Hematopoietic multipotent progenitor cell treated with erythropoietin and hydrocortisone succinate and interleukin-3 and kit ligand, for 8 days (in vitro differentiated cells): ENCODE measurements at regions not wholly inside any gene's neighbourhood (a gene's known extent, or its start where the extent isn't known, plus 50 kb on each side); places are given as distances from the start of the nearest gene placed in this dataset.

Experiments
- DNase-seq: peaks from one replicate; pipeline ENCODE4 v3.0.0-alpha.2; 2015

- DNase-seq, result no peak
Observed at GRCh38 chr13:110097013-110097412, 209.9 kb downstream of the COL4A1 start.

DNA sequence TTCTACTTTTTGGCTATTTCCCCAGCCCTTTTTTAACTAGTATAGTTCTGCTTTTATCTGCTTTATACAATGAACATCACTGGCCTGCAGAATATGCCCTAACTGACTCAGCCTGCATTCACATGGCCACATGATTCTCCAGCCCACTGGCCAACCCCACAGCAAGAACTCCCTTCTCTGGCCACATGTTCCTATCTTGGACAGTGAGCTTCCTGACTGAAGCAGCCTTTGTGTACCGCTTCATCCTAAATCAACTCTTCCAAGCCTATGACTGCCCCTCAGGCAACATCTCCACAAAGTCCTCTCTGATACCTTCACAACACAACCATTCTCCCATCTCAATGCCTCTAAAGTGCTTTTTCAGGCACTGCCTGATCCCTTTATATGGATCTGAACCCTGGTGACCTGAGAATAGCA lies 214.1 kb downstream of the COL4A1 start:
- no peak for DNase-seq

GRCh38 chr13:110089815-110090214 lies 217.1 kb downstream of the COL4A1 start:
- no peak for DNase-seq

- no peak for DNase-seq
Observed at GRCh38 chr13:110089100-110089499, 217.9 kb downstream of the COL4A1 start.

DNA sequence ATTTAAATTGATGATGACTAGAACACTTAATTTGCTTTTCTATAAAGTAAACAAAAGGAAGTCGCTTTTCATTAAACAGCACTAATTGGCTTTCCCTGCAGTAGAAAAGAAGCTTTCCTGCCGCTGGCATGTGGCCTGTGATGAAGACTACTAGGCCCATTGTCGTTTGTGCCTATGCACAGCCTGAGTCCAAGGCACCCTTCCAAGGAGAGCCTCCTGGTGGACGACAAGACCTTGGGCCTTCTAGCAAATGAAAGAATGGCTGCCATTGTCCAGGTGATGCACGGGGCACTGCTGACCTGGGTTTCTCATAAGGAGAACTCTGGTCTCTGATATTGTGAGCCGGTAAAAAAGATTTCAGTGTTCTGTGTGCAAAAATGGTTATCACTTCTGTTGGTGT lies 233.0 kb downstream of the COL4A1 start:
- DNase-seq, result no peak

DNA sequence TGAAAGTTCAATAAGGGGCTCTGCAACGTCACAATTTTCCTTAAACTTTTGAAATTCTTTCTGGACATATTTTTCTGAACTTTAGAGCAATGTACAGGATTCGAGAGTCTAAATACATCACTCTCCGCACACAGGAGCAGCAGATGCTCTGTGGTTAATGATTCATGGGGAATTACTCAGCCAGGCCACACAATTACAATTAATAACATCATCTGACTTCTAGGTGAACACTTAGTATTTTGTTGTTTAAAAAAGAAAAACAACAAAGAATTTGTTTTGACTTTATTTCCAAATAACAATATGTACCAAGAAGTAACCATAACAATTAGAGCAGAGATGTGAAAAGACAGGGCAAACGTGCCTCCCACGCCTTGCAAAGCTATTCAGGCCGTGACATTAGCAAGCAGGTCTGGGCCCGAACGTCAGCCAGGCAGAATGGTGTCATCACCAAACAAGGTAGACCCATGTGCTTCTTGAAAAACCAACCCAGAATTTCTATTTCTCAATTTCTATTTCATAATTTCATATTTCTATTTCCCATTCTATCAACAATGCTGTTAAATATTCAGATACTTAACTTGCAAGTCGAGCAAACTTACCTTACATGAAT lies 236.3 kb downstream of the COL4A1 start:
- DNase-seq, result no peak

GRCh38 chr13:110070046-110070445 lies 236.9 kb downstream of the COL4A1 start:
- no peak for DNase-seq

- DNase-seq, result no peak
Observed at GRCh38 chr13:110068176-110068473, 238.8 kb downstream of the COL4A1 start.

DNA sequence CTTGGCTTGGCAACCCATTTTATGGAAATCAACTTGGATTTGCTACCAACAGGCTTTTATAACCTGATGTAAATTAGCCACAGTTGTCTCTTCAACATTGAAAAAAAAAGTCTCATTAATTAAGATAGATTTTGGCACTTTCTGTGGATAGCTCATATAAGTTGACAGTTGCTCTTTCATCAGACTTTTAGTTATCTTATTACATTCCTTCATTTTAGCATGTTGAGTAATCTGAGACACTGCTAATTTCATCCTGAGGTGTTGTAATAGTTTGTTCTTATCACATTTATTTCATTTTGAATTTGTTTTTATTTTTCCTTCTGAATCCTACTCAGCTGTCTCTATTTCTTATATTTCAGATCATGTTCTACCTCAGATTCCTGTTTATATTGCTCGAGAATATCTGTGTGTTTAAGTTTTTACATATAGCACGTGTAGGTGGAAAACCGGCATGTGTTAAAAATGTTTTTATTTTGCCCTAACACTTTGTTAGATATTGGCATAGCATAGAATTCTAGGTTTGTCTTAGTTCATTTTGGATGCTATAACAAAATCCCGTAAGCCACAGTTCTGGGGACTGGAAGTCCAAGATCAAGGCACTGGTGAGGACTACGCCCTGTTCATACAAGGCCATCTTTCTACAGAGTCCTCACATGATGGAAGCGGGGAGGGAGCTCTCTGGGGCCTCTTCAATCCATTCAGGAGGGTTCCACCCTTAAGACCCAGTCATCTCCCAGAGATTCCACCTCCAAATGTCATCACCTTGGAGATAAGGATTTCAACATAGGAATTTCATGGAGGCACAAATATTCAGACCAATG lies 239.4 kb downstream of the COL4A1 start:
- DNase-seq, result no peak

- no peak for DNase-seq
Observed at GRCh38 chr13:110065780-110066179, 241.2 kb downstream of the COL4A1 start.

DNA sequence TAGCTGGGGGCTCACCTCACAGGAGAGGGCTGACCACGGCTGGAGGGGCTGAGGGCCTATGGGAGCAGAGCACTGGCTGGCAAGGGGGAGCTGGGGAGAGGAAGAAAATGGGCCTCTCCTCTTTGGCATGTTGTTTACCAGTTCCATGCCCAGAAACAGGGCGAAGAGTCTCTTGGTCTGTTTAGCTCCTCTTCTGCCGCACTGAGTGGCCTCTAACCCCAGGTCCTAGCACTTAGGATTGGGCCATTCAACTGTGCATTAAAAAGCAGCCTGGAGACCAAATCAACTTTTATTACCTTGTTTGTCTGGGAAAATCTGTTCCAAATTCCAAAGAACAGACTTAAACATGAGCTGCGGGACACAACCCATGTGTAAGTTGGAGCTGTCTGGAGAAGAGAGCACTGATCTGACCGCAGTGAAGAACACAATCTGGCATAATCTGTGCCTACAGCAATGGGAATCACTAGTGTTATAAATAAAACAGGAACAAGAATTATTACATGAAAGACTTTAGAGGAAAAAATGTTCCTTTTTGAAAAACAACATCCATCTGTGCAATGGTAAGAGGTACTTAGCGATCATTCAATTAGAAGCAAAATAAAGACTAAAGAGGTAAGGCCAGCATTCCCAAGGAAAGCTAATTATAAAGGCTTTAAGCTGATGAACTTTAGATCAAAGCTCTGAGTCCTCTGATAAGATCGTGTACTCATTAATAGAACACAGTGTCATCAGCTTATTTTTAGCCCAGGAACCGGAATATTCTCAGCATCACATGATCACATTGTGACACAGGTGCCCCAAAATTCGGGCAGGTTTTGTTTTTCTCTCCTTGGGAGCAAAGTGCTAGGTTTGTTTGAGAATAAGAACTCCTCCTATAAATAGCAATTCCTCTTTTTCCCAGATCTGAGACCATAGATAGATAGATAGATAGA lies 243.2 kb downstream of the COL4A1 start:
- DNase-seq, result no peak

DNA sequence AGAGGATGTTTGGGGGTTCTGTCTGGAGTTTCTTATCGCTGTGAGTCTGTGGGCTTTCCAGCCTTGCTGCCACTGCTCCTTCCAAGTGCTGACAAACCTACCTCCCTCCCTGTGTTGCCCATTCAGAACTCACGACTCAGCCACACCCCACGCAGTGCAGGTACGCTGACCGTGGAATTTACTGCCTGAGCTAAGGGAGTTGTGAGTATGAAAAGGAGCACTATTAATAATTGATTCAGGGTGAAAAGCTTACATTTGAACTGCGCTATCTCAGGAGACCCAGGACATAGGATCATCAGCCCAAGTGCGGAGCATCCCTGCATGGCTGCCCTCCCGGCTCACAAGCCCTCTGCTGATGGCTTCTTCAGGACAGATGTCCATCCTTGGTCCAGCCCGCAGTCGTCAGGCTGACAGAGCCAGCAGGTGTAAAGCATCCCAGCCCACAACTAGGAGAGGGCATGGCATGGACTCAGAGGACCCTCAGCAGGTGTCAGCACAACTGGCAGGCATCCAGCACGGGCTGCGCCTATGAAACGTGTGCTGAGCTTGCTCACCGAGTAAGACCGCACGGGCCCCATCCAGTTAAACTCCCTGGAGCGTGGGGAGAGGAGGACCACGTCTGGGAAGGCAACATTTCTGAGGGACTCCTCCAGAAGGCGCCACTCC lies 244.0 kb downstream of the COL4A1 start:
- no peak for DNase-seq

- DNase-seq, result no peak
Observed at GRCh38 chr13:110062077-110062776, 244.7 kb downstream of the COL4A1 start.

DNA sequence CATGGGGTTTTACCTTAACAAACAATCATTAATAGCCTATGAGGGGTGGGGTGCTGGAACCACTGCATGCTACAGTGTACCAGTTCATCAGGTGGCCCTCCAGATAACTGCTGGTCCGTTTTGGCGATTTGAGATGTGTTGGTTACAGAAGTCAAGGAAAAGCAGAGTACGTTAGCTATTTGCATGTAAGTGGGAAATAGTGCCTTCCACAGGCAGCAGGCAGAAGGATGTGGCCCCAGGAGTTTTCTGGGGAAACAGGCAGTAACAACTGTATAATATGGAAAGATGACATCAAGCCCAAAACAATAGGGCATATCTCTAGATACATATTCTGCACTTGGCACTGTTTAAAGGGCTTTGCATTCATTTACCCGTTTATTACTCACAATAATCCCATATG lies 245.7 kb downstream of the COL4A1 start:
- DNase-seq, result no peak

DNA sequence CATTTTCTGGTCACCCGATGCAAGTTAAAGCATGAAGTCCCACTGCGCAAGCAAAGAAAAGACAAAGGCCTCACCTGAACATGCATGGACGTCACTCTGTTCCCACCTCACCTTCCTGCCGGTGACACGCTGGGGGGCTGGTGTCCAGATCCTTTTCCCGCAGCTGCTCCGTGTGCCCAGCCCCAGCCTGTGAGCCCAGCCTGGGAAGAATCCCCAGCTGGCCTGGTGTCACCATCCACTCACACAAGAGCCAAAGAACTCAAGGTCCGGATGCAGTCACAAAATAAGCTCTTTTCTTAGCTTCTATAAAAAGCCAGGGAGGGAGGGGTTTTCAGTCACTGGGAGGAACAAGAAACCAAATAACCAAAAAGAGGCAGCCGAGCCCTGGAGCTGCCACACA lies 249.9 kb downstream of the COL4A1 start:
- no peak for DNase-seq

DNA sequence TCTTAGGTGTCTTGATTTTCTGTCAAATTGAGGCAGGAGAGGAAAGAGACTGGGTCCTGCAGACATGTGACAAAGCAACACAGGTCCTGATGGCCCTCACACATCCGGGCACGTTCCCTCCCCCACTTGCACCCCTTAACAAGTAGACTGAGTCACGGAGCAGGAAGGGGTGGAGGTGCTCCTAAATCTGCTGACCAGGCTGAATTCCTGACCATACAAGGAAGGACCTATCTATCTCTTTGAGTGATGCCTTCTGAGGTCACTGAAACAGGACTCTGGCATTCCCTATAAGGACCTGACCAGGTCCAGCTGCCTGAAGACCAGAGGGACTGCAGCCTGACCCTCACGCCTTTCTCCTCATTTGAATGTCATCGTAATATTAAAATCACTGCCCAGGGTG lies 250.3 kb downstream of the COL4A1 start:
- no peak for DNase-seq

DNA sequence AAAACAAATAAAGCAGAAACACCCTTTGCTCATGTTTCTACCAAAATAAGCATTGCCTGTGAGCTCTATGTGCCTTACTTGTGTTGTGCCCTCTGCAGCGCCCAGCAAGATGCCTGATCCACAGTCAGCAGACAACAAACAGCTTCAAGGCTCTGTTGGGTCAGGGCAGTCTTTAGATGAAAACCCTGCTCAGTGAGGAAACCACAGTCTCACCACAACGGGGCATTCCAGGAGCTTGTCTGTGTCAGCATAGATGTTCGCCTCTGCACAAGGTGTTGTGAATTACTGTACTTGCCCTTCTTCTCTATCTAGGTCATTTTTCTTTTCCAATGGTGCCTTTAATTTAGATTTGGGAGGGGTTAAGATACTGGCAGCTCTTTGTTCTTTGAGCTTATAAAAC lies 251.9 kb downstream of the COL4A1 start:
- DNase-seq, result no peak

DNA sequence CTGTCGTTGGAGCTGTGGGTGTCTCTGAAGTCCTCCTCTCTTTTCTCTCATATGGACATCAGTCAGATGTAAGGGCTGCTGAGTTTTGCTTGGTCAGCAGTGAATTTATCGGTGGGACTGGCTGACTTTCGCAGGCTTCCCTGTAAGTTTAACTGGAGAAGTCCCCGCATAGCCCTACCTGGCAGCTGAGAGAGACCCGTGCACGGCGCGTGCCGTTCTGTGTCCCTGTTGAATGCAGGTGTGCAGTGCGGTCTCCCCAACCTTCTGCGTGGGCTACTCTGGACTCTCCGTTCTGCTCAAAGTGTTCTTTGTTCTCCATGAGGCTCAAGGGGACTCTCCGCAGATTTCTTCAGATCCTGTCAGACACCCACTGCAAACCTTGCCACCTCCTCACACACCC lies 252.9 kb downstream of the COL4A1 start:
- DNase-seq, result no peak

DNA sequence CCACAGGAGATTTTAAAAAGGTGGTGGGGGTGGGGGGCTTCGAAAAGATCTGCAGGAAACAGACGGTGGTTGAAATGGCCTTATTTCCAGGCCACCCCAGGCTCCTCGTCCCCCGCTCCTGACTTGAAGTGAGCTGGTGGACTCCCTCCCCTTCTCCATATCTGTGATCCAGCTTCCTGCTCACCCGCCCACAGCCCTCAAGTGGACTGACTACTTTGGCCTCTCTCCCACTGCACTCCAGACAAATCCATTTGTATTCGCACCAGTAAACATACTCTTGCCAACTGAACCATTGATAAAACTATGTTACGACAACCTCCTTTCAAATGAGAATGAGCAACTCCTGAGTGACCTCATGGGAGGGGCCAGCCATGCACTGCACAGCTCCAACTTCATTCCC lies 259.5 kb downstream of the COL4A1 start:
- DNase-seq, result no peak

DNA sequence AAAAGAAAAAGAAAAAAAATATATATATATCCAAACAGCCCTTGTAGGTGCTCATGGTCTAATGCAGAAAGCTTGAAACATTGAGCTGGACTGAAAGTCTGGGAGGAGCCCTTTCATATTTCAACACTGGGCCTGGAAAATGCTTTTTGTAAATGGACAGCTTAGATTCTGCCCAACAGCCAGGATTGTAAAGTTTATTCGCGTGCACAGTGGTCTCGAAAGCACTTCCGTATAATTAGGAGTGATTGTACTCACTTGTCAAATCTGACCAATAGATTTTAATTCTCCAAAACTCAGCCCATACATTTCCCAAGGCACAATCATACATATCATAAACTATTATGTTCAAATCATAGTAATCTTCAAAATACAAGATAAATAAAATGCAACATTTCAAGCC lies 260.1 kb downstream of the COL4A1 start:
- no peak for DNase-seq

- DNase-seq, result no peak
Observed at GRCh38 chr13:110045919-110046318, 259.5 kb upstream of the IRS2 start.

DNA sequence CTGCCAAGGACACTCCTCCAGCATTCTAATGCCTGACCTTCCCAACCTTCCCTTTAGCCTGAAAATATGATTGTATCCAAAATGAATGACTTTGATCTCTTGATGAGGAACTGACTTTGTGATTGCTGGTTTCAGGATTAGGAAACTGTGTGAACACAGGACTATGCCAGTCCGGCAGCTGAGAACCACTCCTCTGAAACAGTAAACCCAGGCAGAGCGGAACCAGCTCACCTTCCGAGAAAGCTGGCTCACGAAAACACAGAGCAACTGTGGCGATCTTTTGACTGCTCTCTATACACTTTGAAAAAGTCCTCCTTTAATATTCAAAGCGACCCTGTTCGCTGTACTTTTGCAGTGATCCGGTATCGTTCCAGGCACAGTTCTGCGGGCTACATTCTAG lies 258.8 kb upstream of the IRS2 start:
- no peak for DNase-seq
